ENCODE measurements at regions not wholly inside any gene's neighbourhood (a gene's known extent, or its start where the extent isn't known, plus 50 kb on each side); places are given as distances from the start of the nearest gene placed in this dataset.

DNA sequence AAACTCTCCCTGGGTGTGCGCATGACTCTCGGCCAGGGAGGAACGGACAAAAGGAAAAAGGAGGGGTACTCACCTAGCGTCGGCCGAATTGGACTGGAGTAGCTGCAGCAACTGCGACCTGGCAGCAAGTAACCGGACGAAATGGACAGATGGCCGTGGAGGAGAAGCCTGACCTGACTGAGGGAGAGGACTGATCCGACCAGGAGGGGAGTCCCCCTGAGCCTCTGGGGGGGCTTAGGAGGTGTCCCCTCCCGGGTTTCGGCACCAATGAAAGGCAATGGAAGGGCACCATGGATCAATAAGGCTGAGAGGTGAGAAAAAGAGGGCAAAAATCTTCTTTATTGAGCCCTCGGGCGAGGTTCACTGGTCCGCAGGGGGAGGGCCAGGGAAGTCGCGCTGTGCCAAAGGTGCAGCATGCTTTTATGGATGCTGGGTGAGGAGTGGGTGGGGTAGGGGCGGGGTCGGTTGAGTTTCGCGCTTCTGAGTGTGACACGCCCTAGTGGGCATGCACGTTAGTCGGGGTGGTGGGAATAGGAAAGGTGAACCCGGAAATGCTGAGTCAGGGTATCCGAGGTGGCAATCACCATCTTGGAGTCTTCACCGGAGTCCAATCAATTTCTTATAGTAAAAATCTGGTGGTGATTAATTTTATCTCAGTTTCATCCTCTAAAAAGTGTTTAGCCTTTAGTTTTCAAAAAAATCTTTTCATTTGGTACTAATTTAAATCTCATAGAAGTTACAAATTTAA is 638.5 kb upstream of the DPP6 start:
- no peak for TF ChIP-seq EZH2 (IDR thresholded peaks at IDR 0.05; ENCODE audit: borderline replicate concordance, low read length)
- TF ChIP-seq, protein P1, sequence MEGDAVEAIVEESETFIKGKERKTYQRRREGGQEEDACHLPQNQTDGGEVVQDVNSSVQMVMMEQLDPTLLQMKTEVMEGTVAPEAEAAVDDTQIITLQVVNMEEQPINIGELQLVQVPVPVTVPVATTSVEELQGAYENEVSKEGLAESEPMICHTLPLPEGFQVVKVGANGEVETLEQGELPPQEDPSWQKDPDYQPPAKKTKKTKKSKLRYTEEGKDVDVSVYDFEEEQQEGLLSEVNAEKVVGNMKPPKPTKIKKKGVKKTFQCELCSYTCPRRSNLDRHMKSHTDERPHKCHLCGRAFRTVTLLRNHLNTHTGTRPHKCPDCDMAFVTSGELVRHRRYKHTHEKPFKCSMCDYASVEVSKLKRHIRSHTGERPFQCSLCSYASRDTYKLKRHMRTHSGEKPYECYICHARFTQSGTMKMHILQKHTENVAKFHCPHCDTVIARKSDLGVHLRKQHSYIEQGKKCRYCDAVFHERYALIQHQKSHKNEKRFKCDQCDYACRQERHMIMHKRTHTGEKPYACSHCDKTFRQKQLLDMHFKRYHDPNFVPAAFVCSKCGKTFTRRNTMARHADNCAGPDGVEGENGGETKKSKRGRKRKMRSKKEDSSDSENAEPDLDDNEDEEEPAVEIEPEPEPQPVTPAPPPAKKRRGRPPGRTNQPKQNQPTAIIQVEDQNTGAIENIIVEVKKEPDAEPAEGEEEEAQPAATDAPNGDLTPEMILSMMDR (conservative IDR thresholded peaks at IDR 0.05 in 1 of 2, IDR thresholded peaks at IDR 0.05 in 1 of 2; ENCODE audit: extremely low read depth in 1 of 2, insufficient read depth in 1 of 2, low read depth in 1 of 2, low read length in 2 of 2) = no peak
